Brain microvascular endothelial cell (primary cell): ENCODE measurements at regions not wholly inside any gene's neighbourhood (a gene's known extent, or its start where the extent isn't known, plus 50 kb on each side); places are given as distances from the start of the nearest gene placed in this dataset.

Experiments
- DNase-seq: peaks from one replicate; pipeline ENCODE4 v3.0.0-alpha.2; 2020
- H3K27ac ChIP-seq: fragments of 250-450 bp; sonication (Bioruptor Pico); 2 replicates; pipeline ENCODE4 v1.5.1; 2020; ENCODE audit warnings: mild to moderate bottlenecking, moderate library complexity
- H3K27me3 ChIP-seq: fragments of 250-450 bp; sonication (Bioruptor Pico); replicated peaks from 2 replicates; pipeline ENCODE4 v1.5.1; 2020; ENCODE audit warnings: mild to moderate bottlenecking
- H3K36me3 ChIP-seq: fragments of 250-450 bp; sonication (Bioruptor Pico); replicated peaks from 2 replicates; pipeline ENCODE4 v1.5.1; 2020; ENCODE audit warnings: mild to moderate bottlenecking
- H3K4me3 ChIP-seq: 2 replicates; pipeline ENCODE4 v1.5.1; 2011; ENCODE audit warnings: low read depth, mild to moderate bottlenecking, control low read depth, low read length, moderate library complexity
- in situ Hi-C: cut with HindIII; loops from 2 replicates; pipeline ENCODE4 v1.10.0; 2017; ENCODE audit warnings: low sequenced_read_pairs, low pct_ligation_motif_present
- TF ChIP-seq, protein P1 (sequence below): IDR thresholded peaks from 2 replicates; pipeline ENCODE4 v1.5.1; 2011; ENCODE audit warnings: low read depth, mild to moderate bottlenecking, moderate library complexity, low read length, control low read depth, inconsistent platforms; ENCODE audit errors: missing control alignments

DNA sequence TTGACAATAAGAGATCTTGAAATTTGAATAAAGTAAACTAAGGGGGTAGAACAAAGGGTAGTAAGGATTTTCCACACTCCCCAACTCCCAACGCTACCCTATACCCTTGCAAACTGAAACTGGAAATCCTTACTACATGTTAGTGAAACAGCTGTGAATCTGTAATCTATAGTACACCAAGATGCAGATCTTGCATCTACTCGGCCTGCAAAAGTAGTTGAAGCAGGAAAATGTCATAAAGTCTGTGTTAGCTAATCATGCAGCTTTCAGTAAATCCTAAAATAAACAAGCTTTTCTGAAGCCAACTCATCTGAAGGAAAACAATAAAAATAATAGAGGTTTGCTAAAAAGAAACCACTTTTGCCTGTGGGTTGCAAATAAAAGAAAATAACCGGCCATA lies 1242.0 kb upstream of the ACO1 start:
- TF ChIP-seq, protein P1, sequence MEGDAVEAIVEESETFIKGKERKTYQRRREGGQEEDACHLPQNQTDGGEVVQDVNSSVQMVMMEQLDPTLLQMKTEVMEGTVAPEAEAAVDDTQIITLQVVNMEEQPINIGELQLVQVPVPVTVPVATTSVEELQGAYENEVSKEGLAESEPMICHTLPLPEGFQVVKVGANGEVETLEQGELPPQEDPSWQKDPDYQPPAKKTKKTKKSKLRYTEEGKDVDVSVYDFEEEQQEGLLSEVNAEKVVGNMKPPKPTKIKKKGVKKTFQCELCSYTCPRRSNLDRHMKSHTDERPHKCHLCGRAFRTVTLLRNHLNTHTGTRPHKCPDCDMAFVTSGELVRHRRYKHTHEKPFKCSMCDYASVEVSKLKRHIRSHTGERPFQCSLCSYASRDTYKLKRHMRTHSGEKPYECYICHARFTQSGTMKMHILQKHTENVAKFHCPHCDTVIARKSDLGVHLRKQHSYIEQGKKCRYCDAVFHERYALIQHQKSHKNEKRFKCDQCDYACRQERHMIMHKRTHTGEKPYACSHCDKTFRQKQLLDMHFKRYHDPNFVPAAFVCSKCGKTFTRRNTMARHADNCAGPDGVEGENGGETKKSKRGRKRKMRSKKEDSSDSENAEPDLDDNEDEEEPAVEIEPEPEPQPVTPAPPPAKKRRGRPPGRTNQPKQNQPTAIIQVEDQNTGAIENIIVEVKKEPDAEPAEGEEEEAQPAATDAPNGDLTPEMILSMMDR, result no peak
- H3K36me3 ChIP-seq, result no peaks in the 10 kb centered on the region

DNA sequence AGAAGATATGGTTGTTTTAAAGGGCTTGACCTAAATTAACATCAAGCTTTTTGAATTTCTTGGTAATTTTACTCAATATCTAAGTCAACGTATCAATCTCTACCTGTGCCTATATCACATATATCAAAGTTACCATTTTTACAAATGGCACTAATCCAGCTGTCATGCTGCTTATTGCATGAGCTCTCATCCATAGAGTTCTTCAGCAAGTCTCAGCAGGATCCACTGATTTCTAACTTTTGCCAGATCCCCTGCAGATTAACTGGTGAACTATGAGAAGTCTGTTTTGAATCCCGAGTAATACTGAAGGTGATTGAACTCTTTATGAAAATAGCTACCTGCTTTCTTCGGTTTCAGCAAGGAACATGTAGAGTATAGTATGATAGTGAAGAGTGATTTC lies 1239.8 kb upstream of the ACO1 start:
- TF ChIP-seq, protein P1, result no peak
- Histone ChIP-seq H3K27me3 (no peaks in the 10 kb centered on the region), H3K4me3 (no peak overlapping the region), H3K36me3 (no peaks in the 10 kb centered on the region), H3K27ac (no peak overlapping the region)
- no peak for DNase-seq
- in situ Hi-C loops, result no loop called here

More for the DNA sequence above, 1242.0 kb upstream of the ACO1 start:
- H3K4me3 ChIP-seq, result no peak overlapping the region
- H3K27me3 ChIP-seq, result no peaks in the 10 kb centered on the region
- no peak overlapping the region for H3K27ac ChIP-seq
- in situ Hi-C loops, result no loop called here
- DNase-seq, result no peak

DNA sequence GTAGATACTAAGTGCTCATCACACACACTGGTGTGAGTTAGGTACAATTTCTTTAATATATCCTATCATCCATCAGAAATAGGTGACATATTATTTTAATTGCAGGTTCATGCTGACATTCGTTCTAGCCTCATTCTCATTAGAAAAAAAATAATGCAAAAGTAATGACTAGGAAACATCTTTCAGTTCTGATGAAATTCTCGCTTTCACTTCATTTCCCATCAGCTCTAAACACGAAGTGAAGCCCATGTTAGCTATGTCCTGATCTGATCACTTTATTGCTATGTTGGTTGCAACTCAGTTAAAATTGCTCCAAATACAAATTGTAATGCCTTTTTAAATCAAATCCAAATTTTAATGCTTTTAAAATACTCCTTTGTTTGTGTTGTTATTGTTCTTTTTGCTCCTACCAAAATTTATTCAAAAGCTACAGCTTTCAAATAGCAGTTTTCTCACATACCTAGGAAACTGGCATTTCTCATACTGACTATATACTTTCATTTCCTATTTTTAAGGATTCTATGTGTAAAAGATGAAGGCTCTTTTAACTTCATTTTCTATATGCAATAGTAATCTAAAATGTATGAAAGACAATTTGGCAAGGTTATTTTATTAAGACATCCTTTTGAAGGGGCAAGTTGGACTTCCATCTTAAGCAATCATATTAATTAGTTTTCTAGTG lies 1237.8 kb upstream of the ACO1 start:
- in situ Hi-C loops, result no loop called here
- Histone ChIP-seq H3K36me3 (no peaks in the 10 kb centered on the region), H3K27me3 (no peaks in the 10 kb centered on the region), H3K27ac (no peak overlapping the region), H3K4me3 (no peak overlapping the region)
- TF ChIP-seq, protein P1, result no peak
- no peak for DNase-seq

DNA sequence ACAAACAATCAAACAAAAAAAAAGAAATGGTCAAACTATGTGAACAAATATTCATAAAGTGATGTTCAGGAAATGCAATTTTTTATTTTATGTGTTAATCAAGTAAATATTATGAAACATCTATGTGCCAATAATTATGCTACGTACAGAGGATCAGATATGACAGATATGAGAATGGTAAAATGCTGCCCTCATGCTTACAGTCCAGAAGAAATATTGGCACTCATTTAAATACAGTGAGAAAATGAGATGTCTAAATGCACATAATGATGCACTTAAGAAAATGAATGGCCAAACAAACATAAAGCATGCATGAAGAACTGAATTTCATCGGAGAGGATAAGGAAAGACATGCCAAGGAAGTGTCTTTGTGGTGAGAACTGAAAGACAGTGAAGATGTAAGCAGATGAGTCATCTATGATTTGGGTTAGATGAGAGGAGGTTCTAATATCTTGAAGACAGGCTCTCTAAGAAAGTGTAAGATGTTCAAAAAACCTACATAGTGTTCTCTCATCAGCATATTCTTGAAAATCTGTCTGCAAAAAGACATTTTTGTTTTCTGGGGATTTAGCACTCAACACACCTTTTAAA lies 1231.1 kb upstream of the ACO1 start:
- Histone ChIP-seq H3K27ac (no peak overlapping the region), H3K4me3 (no peak overlapping the region), H3K36me3 (no peaks in the 10 kb centered on the region), H3K27me3 (no peaks in the 10 kb centered on the region)
- TF ChIP-seq, protein P1, result no peak
- DNase-seq, result no peak
- in situ Hi-C loops, result no loop called here

DNA sequence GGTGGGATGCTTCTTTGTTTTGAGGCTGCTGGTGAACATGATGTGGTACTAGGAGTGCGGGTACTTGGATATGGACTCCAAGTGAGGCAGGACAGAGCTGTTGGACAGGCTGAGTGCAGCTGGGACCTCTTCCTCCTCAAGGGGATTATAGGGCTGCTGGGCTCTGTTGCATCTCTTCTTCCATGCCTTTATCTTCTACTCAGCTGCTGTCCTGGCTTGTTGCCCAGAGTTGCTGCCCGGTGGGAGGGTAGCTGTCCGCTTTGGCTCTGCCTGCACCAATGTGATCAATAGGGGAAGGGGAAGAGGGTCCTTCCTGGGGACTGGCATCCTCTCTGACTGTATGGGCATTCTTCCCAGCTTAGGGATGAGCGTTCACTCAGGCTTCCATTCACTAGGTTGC lies 1217.9 kb upstream of the ACO1 start:
- DNase-seq, result no peak
- Histone ChIP-seq H3K36me3 (no peaks in the 10 kb centered on the region), H3K27ac (no peak overlapping the region), H3K4me3 (no peak overlapping the region), H3K27me3 (no peaks in the 10 kb centered on the region)
- in situ Hi-C loops, result no loop called here
- TF ChIP-seq, protein P1, result no peak

DNA sequence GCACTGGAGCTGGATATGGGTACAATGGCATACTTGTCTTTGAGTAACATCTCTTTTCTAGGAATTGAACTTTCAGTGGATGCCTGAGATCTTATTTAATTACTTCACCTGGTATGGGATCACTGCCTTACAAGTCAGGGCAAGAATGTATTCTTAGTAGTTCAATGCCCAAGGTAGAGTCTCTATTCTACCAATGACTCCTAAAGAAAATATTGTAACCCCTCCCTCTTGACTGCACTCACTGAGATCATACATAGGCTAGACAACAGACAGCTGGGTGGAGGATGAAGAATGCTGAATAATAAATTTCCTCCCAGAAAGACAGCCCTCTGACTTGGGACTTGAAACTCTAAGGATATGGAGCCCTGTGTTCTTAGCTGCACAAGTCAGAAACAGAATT lies 1216.3 kb upstream of the ACO1 start:
- in situ Hi-C loops, result no loop called here
- Histone ChIP-seq H3K27me3 (no peaks in the 10 kb centered on the region), H3K4me3 (no peak overlapping the region), H3K36me3 (no peaks in the 10 kb centered on the region), H3K27ac (no peak overlapping the region)
- DNase-seq, result no peak
- TF ChIP-seq, protein P1, result no peak
